KMS-11 (cell line): ENCODE measurements at regions not wholly inside any gene's neighbourhood (a gene's known extent, or its start where the extent isn't known, plus 50 kb on each side); places are given as distances from the start of the nearest gene placed in this dataset.

Experiments used
- H2AFZ ChIP-seq: fragments of 200-600 bp; sonication (generic); 2 replicates; pipeline ENCODE4 v1.6.1; 2016; ENCODE audit warnings: antibody characterized with exemption, mixed run types, low read depth
- H3K27ac ChIP-seq: fragments of 200-600 bp; sonication (generic); 2 replicates; pipeline ENCODE4 v1.6.1; 2016; ENCODE audit warnings: mild to moderate bottlenecking, mixed run types
- H3K27me3 ChIP-seq: fragments of 200-600 bp; sonication (generic); 2 replicates; pipeline ENCODE4 v1.6.1; 2017; ENCODE audit warnings: mild to moderate bottlenecking, low read depth, mixed run types, moderate library complexity; ENCODE audit not compliant: insufficient read depth
- H3K36me3 ChIP-seq: fragments of 200-600 bp; sonication (generic); 2 replicates; pipeline ENCODE4 v1.6.1; 2017; ENCODE audit warnings: mild to moderate bottlenecking, mixed run types; ENCODE audit not compliant: insufficient read depth
- H3K4me1 ChIP-seq: fragments of 200-600 bp; sonication (generic); 2 replicates; pipeline ENCODE4 v1.6.1; 2016; ENCODE audit warnings: mild to moderate bottlenecking, low read depth, mixed run types; ENCODE audit not compliant: poor library complexity, severe bottlenecking
- H3K4me2 ChIP-seq: fragments of 200-600 bp; sonication (generic); 2 replicates; pipeline ENCODE4 v1.7.0; 2016; ENCODE audit warnings: mild to moderate bottlenecking, mixed run types
- H3K4me3 ChIP-seq: fragments of 200-600 bp; sonication (generic); IDR thresholded peaks from 2 replicates; pipeline ENCODE4 v1.6.1; 2017; ENCODE audit warnings: low read depth, low read length, mixed read lengths; ENCODE audit not compliant: insufficient read depth
- H3K79me2 ChIP-seq: fragments of 200-600 bp; sonication (generic); 2 replicates; pipeline ENCODE4 v1.6.1; 2016; ENCODE audit warnings: low read depth, mixed run types; ENCODE audit not compliant: insufficient read depth
- H3K9ac ChIP-seq: fragments of 200-600 bp; sonication (generic); 2 replicates; pipeline ENCODE4 v1.6.1; 2016; ENCODE audit warnings: mild to moderate bottlenecking, mixed run types
- H4K20me1 ChIP-seq: fragments of 200-600 bp; sonication (generic); 2 replicates; pipeline ENCODE4 v1.6.1; 2016; ENCODE audit warnings: mild to moderate bottlenecking, mixed run types; ENCODE audit not compliant: insufficient read depth
- TF ChIP-seq, protein P1 (sequence below): fragments of 200-600 bp; sonication (generic); conservative IDR thresholded peaks from 2 replicates; pipeline ENCODE4 v1.6.1; 2017; ENCODE audit warnings: low read depth, mild to moderate bottlenecking, antibody characterized with exemption, low read length, moderate library complexity, mixed read lengths

DNA sequence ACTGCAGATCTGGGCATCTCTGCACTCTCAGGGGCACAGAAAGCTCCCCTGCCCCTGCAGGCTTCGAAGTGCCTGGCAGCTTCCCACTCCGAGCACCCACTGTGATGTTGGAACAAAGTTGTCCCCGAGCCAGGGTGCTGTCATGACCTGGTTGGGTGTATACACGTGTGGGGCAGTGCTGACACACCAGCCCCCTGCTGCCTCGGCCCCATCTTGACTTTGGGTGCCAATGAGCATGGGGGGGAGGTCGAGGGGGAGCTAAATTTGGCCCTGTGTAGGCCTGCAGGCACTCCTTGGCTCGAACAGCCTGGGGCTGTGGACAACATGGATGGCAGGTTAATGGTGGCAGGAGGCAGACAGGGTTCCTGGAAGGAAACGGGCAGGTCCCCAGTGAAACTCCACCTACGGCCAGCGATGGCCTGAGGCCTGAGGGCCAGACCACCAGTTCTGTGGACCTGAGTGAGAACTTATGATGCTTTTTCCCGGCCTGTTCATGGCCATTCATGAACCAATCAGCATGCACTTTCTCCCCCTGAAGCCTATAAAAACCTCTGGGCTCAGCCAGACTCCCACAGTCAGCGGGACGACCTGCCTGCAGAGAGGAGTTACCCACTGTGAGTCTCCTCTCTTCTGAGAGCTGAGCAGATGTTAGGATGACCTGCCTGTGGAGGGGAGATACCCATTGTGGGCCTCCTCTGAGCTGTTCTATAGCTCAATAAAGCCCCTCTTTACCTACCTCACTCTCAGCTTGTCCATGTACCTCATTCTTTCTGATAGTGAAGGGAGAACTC is 1029.1 kb upstream of the GBE1 start:
- no peaks in the 10 kb centered on the region for H3K79me2 ChIP-seq
- TF ChIP-seq, protein P1, sequence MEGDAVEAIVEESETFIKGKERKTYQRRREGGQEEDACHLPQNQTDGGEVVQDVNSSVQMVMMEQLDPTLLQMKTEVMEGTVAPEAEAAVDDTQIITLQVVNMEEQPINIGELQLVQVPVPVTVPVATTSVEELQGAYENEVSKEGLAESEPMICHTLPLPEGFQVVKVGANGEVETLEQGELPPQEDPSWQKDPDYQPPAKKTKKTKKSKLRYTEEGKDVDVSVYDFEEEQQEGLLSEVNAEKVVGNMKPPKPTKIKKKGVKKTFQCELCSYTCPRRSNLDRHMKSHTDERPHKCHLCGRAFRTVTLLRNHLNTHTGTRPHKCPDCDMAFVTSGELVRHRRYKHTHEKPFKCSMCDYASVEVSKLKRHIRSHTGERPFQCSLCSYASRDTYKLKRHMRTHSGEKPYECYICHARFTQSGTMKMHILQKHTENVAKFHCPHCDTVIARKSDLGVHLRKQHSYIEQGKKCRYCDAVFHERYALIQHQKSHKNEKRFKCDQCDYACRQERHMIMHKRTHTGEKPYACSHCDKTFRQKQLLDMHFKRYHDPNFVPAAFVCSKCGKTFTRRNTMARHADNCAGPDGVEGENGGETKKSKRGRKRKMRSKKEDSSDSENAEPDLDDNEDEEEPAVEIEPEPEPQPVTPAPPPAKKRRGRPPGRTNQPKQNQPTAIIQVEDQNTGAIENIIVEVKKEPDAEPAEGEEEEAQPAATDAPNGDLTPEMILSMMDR = no peak
- H2AFZ ChIP-seq = no peak overlapping the region
- no peaks in the 10 kb centered on the region for H3K4me1 ChIP-seq
- no peak overlapping the region for H3K4me2 ChIP-seq
- H3K4me3 ChIP-seq = no peak overlapping the region
- no peak overlapping the region for H3K9ac ChIP-seq
- H3K36me3 ChIP-seq = no peaks in the 10 kb centered on the region
- H3K27ac ChIP-seq = no peak overlapping the region
- H4K20me1 ChIP-seq = no peaks in the 10 kb centered on the region
- no peaks in the 10 kb centered on the region for H3K27me3 ChIP-seq

DNA sequence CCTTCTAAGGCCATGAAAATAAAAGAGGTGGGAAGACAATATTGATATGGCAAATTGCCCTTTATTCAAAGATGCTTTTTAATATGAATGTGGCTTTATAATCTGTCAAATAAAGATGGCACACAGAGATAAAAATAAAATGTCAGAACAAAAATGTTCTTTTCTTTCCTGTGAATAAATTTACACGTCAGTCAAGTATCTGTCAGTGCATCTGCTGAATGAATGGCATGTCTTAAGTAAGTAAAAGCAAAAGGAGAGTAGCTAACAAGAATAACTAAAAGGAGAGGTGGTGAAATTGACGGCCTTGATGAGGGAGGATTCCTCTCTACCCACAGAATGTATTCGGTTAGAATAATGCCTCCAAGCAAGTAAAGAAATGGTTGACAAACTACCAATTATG is 1021.7 kb upstream of the GBE1 start:
- no peak overlapping the region for H2AFZ ChIP-seq
- H3K4me3 ChIP-seq = no peak overlapping the region
- no peaks in the 10 kb centered on the region for H3K4me1 ChIP-seq
- H3K79me2 ChIP-seq = no peaks in the 10 kb centered on the region
- TF ChIP-seq, protein P1 = no peak
- H3K36me3 ChIP-seq = no peaks in the 10 kb centered on the region
- no peak overlapping the region for H3K9ac ChIP-seq
- no peaks in the 10 kb centered on the region for H4K20me1 ChIP-seq
- H3K4me2 ChIP-seq = no peak overlapping the region
- no peaks in the 10 kb centered on the region for H3K27me3 ChIP-seq
- no peak overlapping the region for H3K27ac ChIP-seq

DNA sequence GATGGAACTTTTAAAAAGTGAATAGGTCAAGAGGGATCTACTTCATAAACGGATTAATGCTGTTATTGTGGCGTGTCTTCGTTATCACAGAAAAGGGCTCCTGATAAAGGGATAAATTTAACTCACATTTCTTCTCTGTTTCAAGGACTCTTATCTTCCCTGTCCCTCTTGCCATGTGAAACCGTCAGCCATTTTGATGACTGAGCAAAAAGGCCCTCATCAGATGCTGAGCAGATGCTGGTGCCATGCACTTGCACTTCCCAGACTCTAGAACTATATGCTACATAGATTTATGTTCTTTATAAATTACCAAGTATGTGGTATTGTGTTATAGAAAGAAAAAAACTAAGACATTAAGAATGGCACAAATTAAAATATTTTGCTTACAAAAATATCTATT is 1011.8 kb upstream of the GBE1 start:
- H3K27me3 ChIP-seq = no peaks in the 10 kb centered on the region
- H3K27ac ChIP-seq = no peak overlapping the region
- H3K4me3 ChIP-seq = no peak overlapping the region
- no peaks in the 10 kb centered on the region for H4K20me1 ChIP-seq
- no peaks in the 10 kb centered on the region for H3K79me2 ChIP-seq
- no peaks in the 10 kb centered on the region for H3K4me1 ChIP-seq
- no peaks in the 10 kb centered on the region for H3K36me3 ChIP-seq
- no peak overlapping the region for H3K9ac ChIP-seq
- H2AFZ ChIP-seq = no peak overlapping the region
- H3K4me2 ChIP-seq = no peak overlapping the region
- TF ChIP-seq, protein P1 = no peak

DNA sequence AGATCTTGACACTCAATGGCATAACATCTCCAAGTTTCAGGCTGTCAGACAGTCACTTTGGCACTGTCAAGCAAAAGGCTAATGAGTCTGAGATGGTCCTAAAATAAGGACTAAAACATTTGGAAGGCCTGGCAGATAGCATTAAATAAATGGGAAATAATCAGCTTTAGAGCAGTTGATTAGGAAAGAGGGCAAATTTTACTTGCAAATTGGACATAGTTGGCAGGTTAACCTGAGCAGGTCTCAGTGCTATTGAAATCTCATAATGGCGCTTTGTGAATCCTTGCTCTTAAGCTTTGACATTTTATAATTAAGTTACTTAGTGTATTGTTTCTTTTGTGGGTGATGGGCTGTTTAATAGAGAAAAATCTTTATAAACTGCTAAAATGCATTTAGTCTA is 1003.1 kb upstream of the GBE1 start:
- no peak overlapping the region for H3K27ac ChIP-seq
- no peaks in the 10 kb centered on the region for H3K27me3 ChIP-seq
- H3K4me2 ChIP-seq = no peak overlapping the region
- no peak overlapping the region for H3K9ac ChIP-seq
- no peak overlapping the region for H2AFZ ChIP-seq
- no peaks in the 10 kb centered on the region for H4K20me1 ChIP-seq
- TF ChIP-seq, protein P1 = no peak
- no peak overlapping the region for H3K4me3 ChIP-seq
- no peaks in the 10 kb centered on the region for H3K79me2 ChIP-seq
- no peaks in the 10 kb centered on the region for H3K4me1 ChIP-seq
- H3K36me3 ChIP-seq = no peaks in the 10 kb centered on the region
